AG04450 (cell line): ENCODE measurements at regions not wholly inside any gene's neighbourhood (a gene's known extent, or its start where the extent isn't known, plus 50 kb on each side); places are given as distances from the start of the nearest gene placed in this dataset.

ENCODE experiments used
- CTCF ChIA-PET: fragments of 300-600, 350-600 bp; formaldehyde crosslinking; extraction: SDS; loops from one replicate; lab custom pipeline; 2022; ENCODE audit warnings: antibody characterized with exemption, inconsistent platforms; lab: Charles Lee
- POLR2A ChIA-PET: fragments of 350-600 bp; formaldehyde crosslinking; extraction: SDS; loops from one replicate; lab custom pipeline; 2021; ENCODE audit warnings: antibody characterized with exemption, inconsistent platforms; lab: Yijun Ruan, JAX
- DNase-seq: peaks from one replicate; pipeline ENCODE4 v3.0.0-alpha.2; 2011; ENCODE audit warnings: low read depth, low spot score
- H3K27ac ChIP-seq: one replicate; pipeline ENCODE4 v1.5.1; 2012; ENCODE audit warnings: low read depth, low read length, control low read depth
- H3K27me3 ChIP-seq: one replicate; pipeline ENCODE4 v1.6.0; 2012; ENCODE audit warnings: low read length; ENCODE audit not compliant: control insufficient read depth, insufficient read depth
- H3K4me3 ChIP-seq: 2 replicates; pipeline ENCODE4 v1.5.1; 2011; ENCODE audit warnings: mild to moderate bottlenecking, low read depth, low read length, control low read depth
- H3K9me3 ChIP-seq: 2 replicates; pipeline ENCODE4 v1.5.1; 2012; ENCODE audit warnings: low read length; ENCODE audit not compliant: control insufficient read depth, insufficient read depth
- CTCF ChIP-seq: IDR thresholded peaks from 2 replicates; pipeline ENCODE4 v1.5.1; 2011; ENCODE audit warnings: low read depth, low read length, control low read depth, inconsistent platforms

GRCh38 chr7:67406976-67407375 is 410.3 kb downstream of the TYW1 start:
- DNase-seq = no peak
- ChIA-PET POLR2A (no interaction called here), CTCF (no interaction called here)
- no peaks in the 10 kb centered on the region for H3K27me3 ChIP-seq
- no peak overlapping the region for H3K27ac ChIP-seq
- H3K4me3 ChIP-seq = no peak overlapping the region
- no peak for TF ChIP-seq CTCF
- no peaks in the 10 kb centered on the region for H3K9me3 ChIP-seq

- H3K27me3 ChIP-seq = no peaks in the 10 kb centered on the region
- H3K4me3 ChIP-seq = no peak overlapping the region
- POLR2A ChIA-PET = no interaction called here
- H3K9me3 ChIP-seq = no peaks in the 10 kb centered on the region
- TF ChIP-seq CTCF = no peak
- no peak for DNase-seq
- CTCF ChIA-PET = no interaction called here
- no peak overlapping the region for H3K27ac ChIP-seq
Observed at GRCh38 chr7:67407392-67408071, 410.9 kb downstream of the TYW1 start.

- no peaks in the 10 kb centered on the region for H3K27me3 ChIP-seq
- H3K4me3 ChIP-seq = no peak overlapping the region
- no peak overlapping the region for H3K27ac ChIP-seq
- no peak for DNase-seq
- H3K9me3 ChIP-seq = no peaks in the 10 kb centered on the region
- TF ChIP-seq CTCF = no peak
- ChIA-PET CTCF (no interaction called here), POLR2A (no interaction called here)
Observed at GRCh38 chr7:67408109-67408508, 411.5 kb downstream of the TYW1 start.

- Histone ChIP-seq H3K27ac (no peak overlapping the region), H3K27me3 (no peaks in the 10 kb centered on the region), H3K4me3 (no peak overlapping the region), H3K9me3 (no peaks in the 10 kb centered on the region)
- no peak for TF ChIP-seq CTCF
- no peak for DNase-seq
- POLR2A ChIA-PET = no interaction called here
- CTCF ChIA-PET = no interaction called here
Observed at GRCh38 chr7:67413670-67414069, 417.0 kb downstream of the TYW1 start.

GRCh38 chr7:67414858-67415257 is 418.2 kb downstream of the TYW1 start:
- CTCF ChIA-PET = no interaction called here
- no peaks in the 10 kb centered on the region for H3K9me3 ChIP-seq
- H3K27ac ChIP-seq = no peak overlapping the region
- no peak for DNase-seq
- TF ChIP-seq CTCF = no peak
- H3K27me3 ChIP-seq = no peaks in the 10 kb centered on the region
- POLR2A ChIA-PET = no interaction called here
- no peak overlapping the region for H3K4me3 ChIP-seq
